ENCODE measurements at regions not wholly inside any gene's neighbourhood (a gene's known extent, or its start where the extent isn't known, plus 50 kb on each side); places are given as distances from the start of the nearest gene placed in this dataset.

DNA sequence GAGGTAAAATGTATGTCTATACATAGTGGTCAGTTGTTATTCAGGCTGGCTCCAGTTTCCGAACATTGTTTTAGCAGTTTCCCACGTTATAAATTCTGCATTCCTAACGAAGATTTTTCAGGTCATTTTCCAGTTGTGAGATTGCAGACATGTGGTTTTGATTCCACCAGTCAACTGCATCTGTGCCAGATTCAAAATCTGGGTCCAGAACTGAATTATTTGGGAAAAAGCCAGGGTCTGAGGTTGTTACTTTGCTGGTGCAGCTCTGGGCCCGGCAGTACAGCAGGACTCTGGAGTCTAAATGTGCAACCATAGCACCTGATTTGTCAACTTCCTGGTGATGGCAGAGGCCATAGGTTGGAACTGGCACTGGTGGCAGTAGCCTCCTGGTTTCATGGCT lies 105.7 kb upstream of the MEGF10 start:
- TF ChIP-seq, protein P1, sequence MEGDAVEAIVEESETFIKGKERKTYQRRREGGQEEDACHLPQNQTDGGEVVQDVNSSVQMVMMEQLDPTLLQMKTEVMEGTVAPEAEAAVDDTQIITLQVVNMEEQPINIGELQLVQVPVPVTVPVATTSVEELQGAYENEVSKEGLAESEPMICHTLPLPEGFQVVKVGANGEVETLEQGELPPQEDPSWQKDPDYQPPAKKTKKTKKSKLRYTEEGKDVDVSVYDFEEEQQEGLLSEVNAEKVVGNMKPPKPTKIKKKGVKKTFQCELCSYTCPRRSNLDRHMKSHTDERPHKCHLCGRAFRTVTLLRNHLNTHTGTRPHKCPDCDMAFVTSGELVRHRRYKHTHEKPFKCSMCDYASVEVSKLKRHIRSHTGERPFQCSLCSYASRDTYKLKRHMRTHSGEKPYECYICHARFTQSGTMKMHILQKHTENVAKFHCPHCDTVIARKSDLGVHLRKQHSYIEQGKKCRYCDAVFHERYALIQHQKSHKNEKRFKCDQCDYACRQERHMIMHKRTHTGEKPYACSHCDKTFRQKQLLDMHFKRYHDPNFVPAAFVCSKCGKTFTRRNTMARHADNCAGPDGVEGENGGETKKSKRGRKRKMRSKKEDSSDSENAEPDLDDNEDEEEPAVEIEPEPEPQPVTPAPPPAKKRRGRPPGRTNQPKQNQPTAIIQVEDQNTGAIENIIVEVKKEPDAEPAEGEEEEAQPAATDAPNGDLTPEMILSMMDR (IDR thresholded peaks at IDR 0.05; ENCODE audit: unreplicated experiment): no peak
- no TSS peak for BruUV-seq (replicated peaks)
- Mint-ChIP-seq H3K27me3 (ENCODE audit: unreplicated experiment) (no peaks in the 10 kb centered on the region), H3K36me3 (ENCODE audit: insufficient read depth, unreplicated experiment) (no peaks in the 10 kb centered on the region), H3K4me1 (ENCODE audit: low read depth, unreplicated experiment) (no peaks in the 10 kb centered on the region), H3K9me3 (ENCODE audit: low read depth, unreplicated experiment) (no peaks in the 10 kb centered on the region), H3K27ac (ENCODE audit: unreplicated experiment) (no peak overlapping the region), H3K4me3 (ENCODE audit: low read depth, unreplicated experiment) (no peak overlapping the region)
- CTCF ChIA-PET: interaction anchor here (0.8 kb wide), 1 partner anchor 15 kb away, joined by 3 read pairs; no protein-coding TSS in a partner anchor
- no peak for DNase-seq
- intact Hi-C loops (cut with micrococcal nuclease; ENCODE audit: unreplicated experiment): no loop called here

DNA sequence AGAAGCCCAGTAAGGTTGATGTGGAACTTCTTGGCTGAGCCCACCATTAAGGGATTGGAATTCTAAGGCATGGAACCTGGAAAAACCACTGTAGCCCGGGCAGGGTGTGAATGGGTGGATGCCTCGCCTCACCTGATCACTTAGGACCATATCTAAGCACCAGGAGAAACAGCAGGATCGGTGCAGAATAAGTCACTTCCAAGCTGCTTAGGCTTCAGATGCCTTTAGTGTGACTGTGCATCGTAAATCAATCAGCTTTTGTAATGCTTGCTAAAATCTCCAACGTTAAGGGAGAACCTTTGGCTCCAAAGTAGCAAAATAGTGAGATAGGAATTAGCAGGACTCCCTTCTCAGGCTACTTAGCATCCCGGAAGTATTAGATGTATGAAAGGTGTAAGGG lies 103.9 kb upstream of the MEGF10 start:
- TF ChIP-seq, protein P1 (IDR thresholded peaks at IDR 0.05; ENCODE audit: unreplicated experiment): no peak

DNA sequence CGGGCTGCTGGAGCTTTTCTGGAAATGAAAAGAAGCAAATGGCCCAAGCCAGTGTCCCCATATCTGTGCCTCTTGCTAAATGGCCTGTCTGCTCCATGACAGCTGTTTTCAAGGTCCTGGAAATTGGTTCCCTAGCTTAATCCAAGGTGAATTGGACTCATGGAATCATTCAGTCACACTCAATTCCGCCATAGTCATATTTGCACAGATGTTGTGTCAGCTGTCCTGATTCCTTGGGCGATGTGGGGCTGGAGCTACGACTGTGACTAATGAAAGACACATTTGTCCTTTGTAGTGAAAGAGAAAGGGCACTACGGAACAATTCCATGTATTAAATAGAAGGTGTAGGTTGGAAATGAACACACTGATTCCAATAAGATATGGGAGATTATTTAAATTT lies 102.9 kb upstream of the MEGF10 start:
- Mint-ChIP-seq H3K4me3 (ENCODE audit: low read depth, unreplicated experiment) (no peak overlapping the region), H3K36me3 (ENCODE audit: insufficient read depth, unreplicated experiment) (no peaks in the 10 kb centered on the region), H3K9me3 (ENCODE audit: low read depth, unreplicated experiment) (no peaks in the 10 kb centered on the region), H3K27me3 (ENCODE audit: unreplicated experiment) (no peaks in the 10 kb centered on the region), H3K27ac (ENCODE audit: unreplicated experiment) (no peak overlapping the region), H3K4me1 (ENCODE audit: low read depth, unreplicated experiment) (peaks cover 5% of the 10 kb centered on the region)
- no peak for DNase-seq
- BruUV-seq (replicated peaks): no TSS peak
- CTCF ChIA-PET: no interaction called here
- intact Hi-C loops (cut with micrococcal nuclease; ENCODE audit: unreplicated experiment): no loop called here
- TF ChIP-seq, protein P1 (IDR thresholded peaks at IDR 0.05; ENCODE audit: unreplicated experiment): no peak

More for the DNA sequence above, 103.9 kb upstream of the MEGF10 start:
- Mint-ChIP-seq H3K4me3 (ENCODE audit: low read depth, unreplicated experiment) (no peak overlapping the region), H3K27me3 (ENCODE audit: unreplicated experiment) (no peaks in the 10 kb centered on the region), H3K36me3 (ENCODE audit: insufficient read depth, unreplicated experiment) (no peaks in the 10 kb centered on the region), H3K9me3 (ENCODE audit: low read depth, unreplicated experiment) (no peaks in the 10 kb centered on the region), H3K27ac (ENCODE audit: unreplicated experiment) (no peak overlapping the region), H3K4me1 (ENCODE audit: low read depth, unreplicated experiment) (no peaks in the 10 kb centered on the region)
- DNase-seq: no peak
- CTCF ChIA-PET: no interaction called here
- intact Hi-C loops (cut with micrococcal nuclease; ENCODE audit: unreplicated experiment): no loop called here
- no TSS peak for BruUV-seq (replicated peaks)

- TF ChIP-seq, protein P1 (IDR thresholded peaks at IDR 0.05; ENCODE audit: unreplicated experiment): no peak
- H3K4me3 Mint-ChIP-seq (ENCODE audit: low read depth, unreplicated experiment): no peak overlapping the region
- H3K4me1 Mint-ChIP-seq (ENCODE audit: low read depth, unreplicated experiment): peaks cover 9% of the 10 kb centered on the region
- no peak overlapping the region for H3K27ac Mint-ChIP-seq (ENCODE audit: unreplicated experiment)
- CTCF ChIA-PET: interaction anchor here (0.8 kb wide), 1 partner anchor 375 kb away, joined by 3 read pairs; no protein-coding TSS in a partner anchor
- no TSS peak for BruUV-seq (replicated peaks)
- intact Hi-C loops (cut with micrococcal nuclease; ENCODE audit: unreplicated experiment): no loop called here
- no peaks in the 10 kb centered on the region for H3K27me3 Mint-ChIP-seq (ENCODE audit: unreplicated experiment)
- no peak for DNase-seq
- H3K36me3 Mint-ChIP-seq (ENCODE audit: insufficient read depth, unreplicated experiment): no peaks in the 10 kb centered on the region
- H3K9me3 Mint-ChIP-seq (ENCODE audit: low read depth, unreplicated experiment): no peaks in the 10 kb centered on the region
These were observed 98.4 kb upstream of the MEGF10 start for GRCh38 chr5:127192150-127192549.

Data from Calu3 (cell line).